Naive thymus-derived CD4-positive, alpha-beta T cell (primary cell): ENCODE measurements at regions not wholly inside any gene's neighbourhood (a gene's known extent, or its start where the extent isn't known, plus 50 kb on each side); places are given as distances from the start of the nearest gene placed in this dataset.

ENCODE experiments used
- ATAC-seq: fragments of 150-1000 bp; cut with Tn5 transposase; 2 replicates; pipeline ENCODE4 v1.10.0; 2021; ENCODE audit warnings: mild to moderate bottlenecking, moderate library complexity
- CTCF ChIA-PET: fragments of 350-600 bp; sonication (Branson Sonifier 250); formaldehyde crosslinking; loops from one replicate; lab custom pipeline; 2021; ENCODE audit warnings: antibody characterized with exemption; lab: Charles Lee
- POLR2A ChIA-PET: fragments of 350-600 bp; sonication (Branson Sonifier 250); formaldehyde crosslinking; loops from one replicate; lab custom pipeline; 2021; ENCODE audit warnings: antibody characterized with exemption, inconsistent platforms; lab: Charles Lee
- DNase-seq, 9 donors: peaks; one replicate each; pipeline versions ENCODE4 v3.0.0 to v3.0.0-alpha.2; 2020 to 2022; ENCODE audit warnings: mixed read lengths in 1 of 9
- H3K27ac ChIP-seq: one replicate; pipeline ENCODE4 v1.7.0; 2013; ENCODE audit warnings: mild to moderate bottlenecking, low read depth, low read length, moderate library complexity
- H3K27me3 ChIP-seq, 2 donors: one replicate each; pipeline ENCODE4 v1.7.0; 2013; ENCODE audit warnings: low read length in 2 of 2, mild to moderate bottlenecking in 2 of 2, moderate library complexity in 2 of 2; ENCODE audit not compliant: control insufficient read depth in 2 of 2, insufficient read depth in 2 of 2
- H3K36me3 ChIP-seq, 3 experiments: 1 replicate in 2 of 3; 2 replicates in 1 of 3; pipeline ENCODE4 v1.7.0; 2013; ENCODE audit warnings: low read length in 3 of 3, mild to moderate bottlenecking in 3 of 3, moderate library complexity in 1 of 3; ENCODE audit not compliant: insufficient read depth in 3 of 3, control insufficient read depth in 2 of 3
- H3K4me1 ChIP-seq, 2 donors: one replicate each; pipeline ENCODE4 v1.7.0; 2013; ENCODE audit warnings: low read length in 2 of 2, mild to moderate bottlenecking in 2 of 2, moderate library complexity in 1 of 2; ENCODE audit not compliant: control insufficient read depth in 2 of 2, insufficient read depth in 2 of 2
- H3K4me3 ChIP-seq: 2 replicates; pipeline ENCODE4 v1.7.0; 2013; ENCODE audit warnings: mild to moderate bottlenecking, low read length
- H3K9me3 ChIP-seq, 3 experiments: 1 replicate in 2 of 3; 2 replicates in 1 of 3; pipeline ENCODE4 v1.7.0; 2013; ENCODE audit warnings: low read length in 3 of 3; ENCODE audit not compliant: control insufficient read depth in 2 of 3
- H3K27ac Mint-ChIP-seq, 9 donors: one replicate each; pipeline ENCODE4 v1.8.0; 2020 to 2022; ENCODE audit warnings: mixed read lengths in 9 of 9, mild to moderate bottlenecking in 8 of 9, moderate library complexity in 5 of 9, inconsistent platforms in 2 of 9
- H3K27me3 Mint-ChIP-seq, 5 donors: one replicate each; pipeline ENCODE4 v1.8.0; 2021 to 2022; ENCODE audit warnings: mixed read lengths in 5 of 5, mild to moderate bottlenecking in 1 of 5
- H3K36me3 Mint-ChIP-seq, 5 donors: one replicate each; pipeline ENCODE4 v1.8.0; 2020 to 2022; ENCODE audit warnings: mixed read lengths in 5 of 5, mild to moderate bottlenecking in 3 of 5, inconsistent platforms in 1 of 5
- H3K4me1 Mint-ChIP-seq, 7 donors: one replicate each; pipeline ENCODE4 v1.8.0; 2020 to 2022; ENCODE audit warnings: mixed read lengths in 7 of 7, mild to moderate bottlenecking in 3 of 7, inconsistent platforms in 1 of 7
- H3K4me3 Mint-ChIP-seq, 10 donors: one replicate each; pipeline ENCODE4 v1.8.0; 2020 to 2022; ENCODE audit warnings: mild to moderate bottlenecking in 10 of 10, mixed read lengths in 10 of 10, moderate library complexity in 6 of 10, inconsistent platforms in 2 of 10
- H3K9me3 Mint-ChIP-seq, 11 donors: one replicate each; pipeline ENCODE4 v1.8.0; 2020 to 2022; ENCODE audit warnings: mixed read lengths in 11 of 11, mild to moderate bottlenecking in 4 of 11, inconsistent platforms in 1 of 11, moderate library complexity in 1 of 11
- intact Hi-C, 2 donors: fragments of 100-400 bp; cut with micrococcal nuclease; formaldehyde crosslinking; loops; one replicate each; pipeline ENCODE4 v1.15.1; 2023

- peaks cover 0 to 7% (median 4%) of the 10 kb centered on the region in 5 donors for H3K27me3 Mint-ChIP-seq
- H3K9me3 ChIP-seq: no peaks in the 10 kb centered on the region
- H3K9me3 Mint-ChIP-seq: peaks cover 0 to 4% (median 0%) of the 10 kb centered on the region in 11 donors
- no peaks in the 10 kb centered on the region for H3K27me3 ChIP-seq
- POLR2A ChIA-PET: no interaction called here
- CTCF ChIA-PET: no interaction called here
- H3K4me1 Mint-ChIP-seq: no peaks in the 10 kb centered on the region
- ATAC-seq: no peak
- no peak overlapping the region for H3K27ac ChIP-seq
- no peak overlapping the region for H3K4me3 Mint-ChIP-seq
- H3K27ac Mint-ChIP-seq: no peak overlapping the region
- intact Hi-C loops: no loop called here
- no peaks in the 10 kb centered on the region for H3K36me3 Mint-ChIP-seq
- no peaks in the 10 kb centered on the region for H3K36me3 ChIP-seq
- DNase-seq: no peak
- no peak overlapping the region for H3K4me3 ChIP-seq
- H3K4me1 ChIP-seq: no peaks in the 10 kb centered on the region
Measured at GRCh38 chr10:61248013-61248412, 205.2 kb downstream of the TMEM26 start.

GRCh38 chr10:61244261-61244775 is 208.9 kb downstream of the TMEM26 start:
- Histone ChIP-seq H3K27me3 (no peaks in the 10 kb centered on the region), H3K27ac (no peak overlapping the region), H3K36me3 (no peaks in the 10 kb centered on the region), H3K4me1 (no peaks in the 10 kb centered on the region), H3K4me3 (no peak overlapping the region), H3K9me3 (no peaks in the 10 kb centered on the region)
- Mint-ChIP-seq H3K4me1 (no peaks in the 10 kb centered on the region), H3K9me3 (peaks cover 0 to 4% (median 0%) of the 10 kb centered on the region in 11 donors), H3K36me3 (no peaks in the 10 kb centered on the region), H3K27me3 (peaks cover 0 to 7% (median 0%) of the 10 kb centered on the region in 5 donors), H3K4me3 (no peak overlapping the region), H3K27ac (no peak overlapping the region)
- DNase-seq: no peak
- intact Hi-C loops: no loop called here
- ATAC-seq: no peak
- POLR2A ChIA-PET: no interaction called here
- CTCF ChIA-PET: interaction anchor here (0.5 kb wide), 1 partner anchor 45 kb away, joined by 3 read pairs; no protein-coding TSS in a partner anchor

DNA sequence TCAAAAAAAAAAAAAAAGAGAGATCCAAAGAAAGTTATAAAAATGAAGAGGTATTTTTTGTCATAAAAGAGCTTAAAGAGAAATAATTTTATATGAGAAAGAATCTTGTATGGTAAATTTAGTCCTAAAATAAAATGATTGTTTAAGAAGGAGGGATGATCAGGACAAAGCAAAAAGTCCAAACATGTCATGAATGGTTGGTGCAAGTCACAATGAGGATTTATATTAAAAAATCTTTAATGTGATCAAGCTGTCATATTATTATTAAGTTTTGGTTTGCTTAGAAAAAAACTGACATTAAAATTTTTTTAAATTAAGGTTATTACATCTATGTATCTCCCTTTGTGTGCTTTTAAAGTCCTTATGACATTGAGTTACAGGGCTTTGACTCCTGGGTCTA is 220.4 kb downstream of the TMEM26 start:
- H3K27me3 ChIP-seq: no peaks in the 10 kb centered on the region
- H3K36me3 ChIP-seq: no peaks in the 10 kb centered on the region
- no peaks in the 10 kb centered on the region for H3K27me3 Mint-ChIP-seq
- no peak overlapping the region for H3K27ac Mint-ChIP-seq
- ATAC-seq (no peak), DNase-seq (no peak)
- H3K4me1 Mint-ChIP-seq: no peaks in the 10 kb centered on the region
- H3K27ac ChIP-seq: no peak overlapping the region
- no peaks in the 10 kb centered on the region for H3K9me3 ChIP-seq
- ChIA-PET POLR2A (no interaction called here), CTCF (no interaction called here)
- no peaks in the 10 kb centered on the region for H3K36me3 Mint-ChIP-seq
- intact Hi-C loops: no loop called here
- H3K4me1 ChIP-seq: no peaks in the 10 kb centered on the region
- H3K9me3 Mint-ChIP-seq: peaks cover 0 to 20% (median 4%) of the 10 kb centered on the region in 11 donors
- H3K4me3 ChIP-seq: no peak overlapping the region
- H3K4me3 Mint-ChIP-seq: no peak overlapping the region

DNA sequence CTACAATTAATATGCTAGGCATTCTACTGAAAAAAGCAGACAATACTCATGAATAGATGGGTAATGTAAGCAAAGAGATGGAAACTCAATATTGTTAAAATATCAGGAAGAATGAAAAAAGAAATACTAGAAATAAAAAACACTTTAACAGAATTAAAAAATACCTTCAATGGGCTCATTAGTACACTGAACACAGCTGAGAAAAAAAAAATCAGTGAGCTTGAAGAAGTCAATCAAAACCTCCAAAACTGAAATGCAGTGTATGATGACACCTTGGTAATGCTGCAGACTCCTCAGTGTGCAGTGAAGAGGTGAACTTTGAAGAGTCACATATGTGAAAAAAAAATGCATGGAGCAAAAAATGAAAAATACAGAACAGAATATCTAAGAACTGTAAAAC is 227.2 kb downstream of the TMEM26 start:
- H3K36me3 ChIP-seq: no peaks in the 10 kb centered on the region
- Mint-ChIP-seq H3K27ac (no peak overlapping the region), H3K36me3 (peaks cover 0 to 3% (median 0%) of the 10 kb centered on the region in 5 donors), H3K27me3 (peaks cover 0 to 11% (median 6%) of the 10 kb centered on the region in 5 donors), H3K9me3 (peaks cover 0 to 41% (median 13%) of the 10 kb centered on the region in 11 donors), H3K4me1 (no peaks in the 10 kb centered on the region), H3K4me3 (no peak overlapping the region)
- no peak overlapping the region for H3K4me3 ChIP-seq
- H3K9me3 ChIP-seq: peaks cover 0 to 11% (median 0%) of the 10 kb centered on the region in 3 experiments
- ATAC-seq (no peak), DNase-seq (no peak)
- POLR2A ChIA-PET: no interaction called here
- no peak overlapping the region for H3K27ac ChIP-seq
- no peaks in the 10 kb centered on the region for H3K4me1 ChIP-seq
- H3K27me3 ChIP-seq: no peaks in the 10 kb centered on the region
- intact Hi-C loops: no loop called here
- CTCF ChIA-PET: no interaction called here

- ChIA-PET CTCF (no interaction called here), POLR2A (no interaction called here)
- Mint-ChIP-seq H3K27me3 (peaks cover 0 to 11% (median 10%) of the 10 kb centered on the region in 5 donors), H3K27ac (no peak overlapping the region), H3K36me3 (peaks cover 0 to 3% (median 0%) of the 10 kb centered on the region in 5 donors), H3K4me3 (no peak overlapping the region), H3K9me3 (peaks cover 0 to 39% (median 13%) of the 10 kb centered on the region in 11 donors), H3K4me1 (no peaks in the 10 kb centered on the region)
- DNase-seq (no peak), ATAC-seq (no peak)
- Histone ChIP-seq H3K9me3 (peaks cover 0 to 11% (median 0%) of the 10 kb centered on the region in 3 experiments), H3K27ac (no peak overlapping the region), H3K4me3 (no peak overlapping the region), H3K27me3 (no peaks in the 10 kb centered on the region), H3K36me3 (no peaks in the 10 kb centered on the region), H3K4me1 (no peaks in the 10 kb centered on the region)
- intact Hi-C loops: no loop called here
Measured at GRCh38 chr10:61223576-61223975, 229.6 kb downstream of the TMEM26 start.

DNA sequence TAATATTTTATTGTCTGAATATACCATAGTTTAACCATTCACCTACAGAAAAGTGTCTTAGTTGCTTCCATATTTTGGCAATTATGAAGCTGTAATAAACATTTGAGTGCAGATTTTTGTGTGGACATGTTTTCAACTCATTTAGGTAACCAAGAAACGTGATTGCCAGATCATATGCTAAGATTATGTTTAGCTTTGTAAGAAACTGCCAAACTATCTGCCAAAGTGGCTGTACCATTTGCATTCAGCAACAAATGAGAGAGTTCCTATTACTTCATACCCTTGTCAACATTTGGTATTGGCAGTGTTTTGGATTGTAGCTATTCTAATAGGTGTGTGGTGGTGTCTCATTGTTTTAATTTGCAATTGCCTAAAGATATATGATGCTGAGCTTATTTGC is 233.5 kb downstream of the TMEM26 start:
- no peak for ATAC-seq
- Histone ChIP-seq H3K27ac (no peak overlapping the region), H3K4me3 (no peak overlapping the region), H3K4me1 (no peaks in the 10 kb centered on the region), H3K9me3 (no peaks in the 10 kb centered on the region), H3K27me3 (no peaks in the 10 kb centered on the region), H3K36me3 (no peaks in the 10 kb centered on the region)
- no peak overlapping the region for H3K27ac Mint-ChIP-seq
- no peak for DNase-seq
- no peaks in the 10 kb centered on the region for H3K36me3 Mint-ChIP-seq
- H3K27me3 Mint-ChIP-seq: peaks cover 0 to 15% (median 12%) of the 10 kb centered on the region in 5 donors
- POLR2A ChIA-PET: no interaction called here
- peaks cover 0 to 16% (median 4%) of the 10 kb centered on the region in 11 donors for H3K9me3 Mint-ChIP-seq
- CTCF ChIA-PET: interaction anchor here (0.6 kb wide), 1 partner anchor 21 kb away, joined by 3 read pairs; no protein-coding TSS in a partner anchor
- intact Hi-C loops: no loop called here
- no peaks in the 10 kb centered on the region for H3K4me1 Mint-ChIP-seq
- no peak overlapping the region for H3K4me3 Mint-ChIP-seq

GRCh38 chr10:61217851-61218565 is 235.2 kb downstream of the TMEM26 start:
- Histone ChIP-seq H3K4me1 (no peaks in the 10 kb centered on the region), H3K9me3 (no peaks in the 10 kb centered on the region), H3K27me3 (no peaks in the 10 kb centered on the region), H3K4me3 (no peak overlapping the region), H3K36me3 (no peaks in the 10 kb centered on the region), H3K27ac (no peak overlapping the region)
- H3K36me3 Mint-ChIP-seq: no peaks in the 10 kb centered on the region
- intact Hi-C loops: no loop called here
- no peak overlapping the region for H3K4me3 Mint-ChIP-seq
- H3K27me3 Mint-ChIP-seq: peaks cover 0 to 15% (median 10%) of the 10 kb centered on the region in 5 donors
- H3K27ac Mint-ChIP-seq: no peak overlapping the region
- POLR2A ChIA-PET: no interaction called here
- no peaks in the 10 kb centered on the region for H3K4me1 Mint-ChIP-seq
- CTCF ChIA-PET: no interaction called here
- DNase-seq (no peak), ATAC-seq (no peak)
- peaks cover 0 to 7% (median 0%) of the 10 kb centered on the region in 11 donors for H3K9me3 Mint-ChIP-seq
